K562 (cell line): ENCODE measurements at regions not wholly inside any gene's neighbourhood (a gene's known extent, or its start where the extent isn't known, plus 50 kb on each side); places are given as distances from the start of the nearest gene placed in this dataset.

Experiments
- ATF7 ChIP-seq: fragments of 450-650 bp; IDR thresholded peaks from 2 replicates; pipeline ENCODE4 v1.7.1; 2014; ENCODE audit warnings: mild to moderate bottlenecking, moderate library complexity
- BCLAF1 ChIP-seq, 2 experiments: fragments of 450-650 bp in 1 of 2; IDR thresholded peaks; 2 replicates each; pipeline ENCODE4 v1.6.1; 2011 to 2017; ENCODE audit warnings: low read depth in 2 of 2, antibody characterized with exemption in 1 of 2, borderline replicate concordance in 1 of 2, low read length in 1 of 2, mild to moderate bottlenecking in 1 of 2, mixed read lengths in 1 of 2; ENCODE audit not compliant: control insufficient read depth in 1 of 2
- BHLHE40 ChIP-seq: IDR thresholded peaks from 2 replicates; pipeline ENCODE4 v1.6.1; 2011; ENCODE audit warnings: low read length, improper control_type of control experiment
- CBX2 ChIP-seq: fragments of 200-600 bp; sonication (generic); IDR thresholded peaks from one replicate; pipeline ENCODE4 v1.6.1; 2012; ENCODE audit warnings: mild to moderate bottlenecking, low read length, inconsistent platforms; ENCODE audit not compliant: insufficient read depth, poor library complexity, severe bottlenecking
- E2F8 ChIP-seq: fragments of 450-650 bp; IDR thresholded peaks from 2 replicates; pipeline ENCODE4 v1.7.1; 2018; ENCODE audit warnings: mild to moderate bottlenecking, low read depth; ENCODE audit not compliant: partially characterized antibody
- E4F1 ChIP-seq: fragments of 250-450 bp; sonication (Bioruptor Pico); IDR thresholded peaks from 2 replicates; pipeline ENCODE4 v1.5.0; 2021; ENCODE audit warnings: mild to moderate bottlenecking, borderline replicate concordance
- HNRNPK ChIP-seq: fragments of 200-400 bp; formaldehyde crosslinking; IDR thresholded peaks from one replicate; pipeline ENCODE4 v1.6.1; 2018; ENCODE audit warnings: mild to moderate bottlenecking, low read depth, low read length; ENCODE audit not compliant: poor library complexity, severe bottlenecking
- HNRNPL ChIP-seq: fragments of 200-400 bp; formaldehyde crosslinking; IDR thresholded peaks from 2 replicates; pipeline ENCODE4 v1.6.1; 2017; ENCODE audit warnings: low read depth, mild to moderate bottlenecking, low read length
- KAT2B ChIP-seq: IDR thresholded peaks from one replicate; pipeline ENCODE4 v1.6.1; 2012; ENCODE audit warnings: low read depth, mild to moderate bottlenecking, control low read depth, inconsistent platforms, low read length, moderate library complexity
- KLF6 ChIP-seq: fragments of 250-450 bp; sonication (Bioruptor Pico); IDR thresholded peaks from 2 replicates; pipeline ENCODE4 v1.4.0; 2020; ENCODE audit warnings: mild to moderate bottlenecking, moderate library complexity, borderline replicate concordance
- LARP7 ChIP-seq: fragments of 450-650 bp; IDR thresholded peaks from 2 replicates; pipeline ENCODE4 v1.6.1; 2016
- PHB ChIP-seq: fragments of 250-450 bp; sonication (Bioruptor Pico); IDR thresholded peaks from 2 replicates; pipeline ENCODE4 v1.5.0; 2021
- SFPQ ChIP-seq: fragments of 200-400 bp; formaldehyde crosslinking; IDR thresholded peaks from 2 replicates; pipeline ENCODE4 v1.6.1; 2017; ENCODE audit warnings: mild to moderate bottlenecking, low read depth, low read length, moderate library complexity
- STAT5A ChIP-seq: IDR thresholded peaks from 2 replicates; pipeline ENCODE4 v1.6.1; 2012; ENCODE audit warnings: low read length, inconsistent platforms, borderline replicate concordance
- ZC3H8 ChIP-seq: fragments of 450-650 bp; IDR thresholded peaks from 2 replicates; pipeline ENCODE4 v1.6.1; 2017
- ZNF217 ChIP-seq: sonication (generic); formaldehyde crosslinking; IDR thresholded peaks from 2 replicates; pipeline ENCODE4 v1.8.0; 2022; ENCODE audit warnings: mild to moderate bottlenecking, missing genetic modification reagents
- ZNF274 ChIP-seq: IDR thresholded peaks from 2 replicates; pipeline ENCODE4 v1.6.1; 2011; ENCODE audit warnings: low read depth, mild to moderate bottlenecking, low read length, moderate library complexity, borderline replicate concordance
- ZNF311 ChIP-seq: fragments of 250-450 bp; sonication (Bioruptor Pico); IDR thresholded peaks from 2 replicates; pipeline ENCODE4 v1.4.0; 2020; ENCODE audit warnings: mild to moderate bottlenecking, moderate library complexity
- ZNF75A ChIP-seq: fragments of 450-650 bp; formaldehyde crosslinking; IDR thresholded peaks from 2 replicates; pipeline ENCODE4 v1.4.0; 2020; ENCODE audit warnings: mild to moderate bottlenecking

- peak in 1 of 2 experiments; percentile 58; a peak in 1 of 4 replicates for TF ChIP-seq BCLAF1 (IDR thresholded peaks at IDR 0.05; ENCODE audit: borderline replicate concordance in 1 of 2, control insufficient read depth in 1 of 2, low read depth in 2 of 2, low read length in 1 of 2)
- TF ChIP-seq STAT5A: peak; percentile 97
- no peak for TF ChIP-seq ZNF75A (CRISPR knock-in tag)
- no peak for TF ChIP-seq SFPQ
- TF ChIP-seq PHB (CRISPR knock-in tag): no peak
- no peak for TF ChIP-seq ZNF217 (CRISPR knock-in tag)
- no peak for TF ChIP-seq LARP7
- TF ChIP-seq ZNF274: no peak
- no peak for TF ChIP-seq HNRNPL
- no peak for TF ChIP-seq ZC3H8
- TF ChIP-seq E2F8: no peak
- no peak for TF ChIP-seq KLF6
- TF ChIP-seq BHLHE40: peak; percentile 99
- no peak for TF ChIP-seq KAT2B
- no peak for TF ChIP-seq E4F1
- TF ChIP-seq HNRNPK: no peak
- peak; percentile 83 for TF ChIP-seq ATF7
- no peak for TF ChIP-seq ZNF311 (CRISPR knock-in tag)
- TF ChIP-seq CBX2: no peak
These were observed 407.6 kb downstream of the TMEM114 start (continued) for GRCh38 chr16:8182761-8183160.
